Caco-2 (cell line): ENCODE measurements at regions not wholly inside any gene's neighbourhood (a gene's known extent, or its start where the extent isn't known, plus 50 kb on each side); places are given as distances from the start of the nearest gene placed in this dataset.

Experiments
- BruUV-seq: library from RNA; stranded (reverse); fragments of 400-500 nt; replicated peaks from 2 replicates; lab custom pipeline; 2021; lab: Mats Ljungman, UMichigan
- CTCF ChIA-PET: fragments of 300-600 bp; sonication (Branson Sonifier 250); formaldehyde crosslinking; loops from one replicate; lab custom pipeline; 2022; ENCODE audit warnings: antibody characterized with exemption; lab: Charles Lee
- POLR2A ChIA-PET: fragments of 300-600 bp; sonication (Branson Sonifier 250); formaldehyde crosslinking; loops from one replicate; lab custom pipeline; 2022; ENCODE audit warnings: antibody characterized with exemption; lab: Charles Lee
- DNase-seq, 2 experiments: peaks; one replicate each; pipeline versions ENCODE4 v3.0.0 to v3.0.0-alpha.2; 2020 to 2022
- H3K27me3 ChIP-seq: replicated peaks from 2 replicates; pipeline ENCODE4 v1.6.0; 2011; ENCODE audit warnings: low read length; ENCODE audit not compliant: control insufficient read depth, insufficient read depth
- H3K36me3 ChIP-seq: 2 replicates; pipeline ENCODE4 v1.5.1; 2011; ENCODE audit warnings: low read length; ENCODE audit not compliant: control insufficient read depth, insufficient read depth
- H3K4me1 ChIP-seq: fragments of 250-450 bp; sonication (Bioruptor Pico); 2 replicates; pipeline ENCODE4 v1.5.1; 2020; ENCODE audit warnings: mild to moderate bottlenecking
- H3K4me3 ChIP-seq: 2 replicates; pipeline ENCODE4 v1.5.1; 2011; ENCODE audit warnings: low read depth, mild to moderate bottlenecking, control low read depth, low read length
- H3K9me3 ChIP-seq: fragments of 250-450 bp; sonication (Bioruptor Pico); 2 replicates; pipeline ENCODE4 v1.5.1; 2020; ENCODE audit warnings: mild to moderate bottlenecking, moderate library complexity
- H3K27ac Mint-ChIP-seq: one replicate; pipeline ENCODE4 v1.8.0; 2022; ENCODE audit warnings: mixed read lengths; ENCODE audit not compliant: unreplicated experiment
- H3K27me3 Mint-ChIP-seq: one replicate; pipeline ENCODE4 v1.8.0; 2022; ENCODE audit warnings: mixed read lengths; ENCODE audit not compliant: insufficient read depth, unreplicated experiment
- H3K36me3 Mint-ChIP-seq: one replicate; pipeline ENCODE4 v1.8.0; 2022; ENCODE audit warnings: mild to moderate bottlenecking, mixed read lengths; ENCODE audit not compliant: insufficient read depth, unreplicated experiment
- H3K4me1 Mint-ChIP-seq: one replicate; pipeline ENCODE4 v1.8.0; 2022; ENCODE audit warnings: low read depth, mixed read lengths; ENCODE audit not compliant: unreplicated experiment
- H3K4me3 Mint-ChIP-seq: one replicate; pipeline ENCODE4 v1.8.0; 2022; ENCODE audit warnings: mild to moderate bottlenecking, moderate library complexity, mixed read lengths; ENCODE audit not compliant: unreplicated experiment
- H3K9me3 Mint-ChIP-seq: one replicate; pipeline ENCODE4 v1.8.0; 2022; ENCODE audit warnings: mixed read lengths; ENCODE audit not compliant: unreplicated experiment
- CTCF ChIP-seq, 2 experiments: fragments of 200-600 bp in 1 of 2; IDR thresholded peaks; 1 replicate in 1 of 2; 2 replicates in 1 of 2; pipeline versions ENCODE4 v1.5.1 to v1.8.0; 2011 to 2022; ENCODE audit warnings: antibody characterized with exemption in 1 of 2, control low read depth in 1 of 2, inconsistent platforms in 1 of 2, low read depth in 1 of 2, low read length in 1 of 2, mild to moderate bottlenecking in 1 of 2, moderate library complexity in 1 of 2; ENCODE audit not compliant: insufficient read depth in 1 of 2, severe bottlenecking in 1 of 2, unreplicated experiment in 1 of 2
- intact Hi-C: fragments of 100-400 bp; cut with micrococcal nuclease; formaldehyde crosslinking; loops from one replicate; pipeline ENCODE4 v1.10.0; 2022; ENCODE audit not compliant: unreplicated experiment

- intact Hi-C loops, result no loop called here
- Mint-ChIP-seq H3K9me3 (peaks cover 21% of the 10 kb centered on the region), H3K4me3 (no peak overlapping the region), H3K4me1 (peaks cover 24% of the 10 kb centered on the region), H3K36me3 (no peaks in the 10 kb centered on the region), H3K27ac (no peak overlapping the region), H3K27me3 (no peaks in the 10 kb centered on the region)
- H3K4me1 ChIP-seq, result peaks cover 7% of the 10 kb centered on the region
- no peaks in the 10 kb centered on the region for H3K9me3 ChIP-seq
- no peak overlapping the region for H3K4me3 ChIP-seq
- ChIA-PET POLR2A (no interaction called here), CTCF (no interaction called here)
- H3K27me3 ChIP-seq, result no peaks in the 10 kb centered on the region
- TF ChIP-seq CTCF (IDR thresholded peaks at IDR 0.05; ENCODE audit: insufficient read depth in 1 of 2, low read depth in 1 of 2, low read length in 1 of 2, severe bottlenecking in 1 of 2, unreplicated experiment in 1 of 2), result no peak
- BruUV-seq, result no TSS peak
- no peak for DNase-seq
- no peaks in the 10 kb centered on the region for H3K36me3 ChIP-seq
These were observed 869.8 kb upstream of the MAN1A1 start for GRCh38 chr6:120219339-120219738.

GRCh38 chr6:120214088-120214499, 864.5 kb upstream of the MAN1A1 start:
- Histone ChIP-seq H3K27me3 (no peaks in the 10 kb centered on the region), H3K9me3 (no peaks in the 10 kb centered on the region), H3K4me3 (no peak overlapping the region), H3K4me1 (peaks cover 36% of the 10 kb centered on the region), H3K36me3 (no peaks in the 10 kb centered on the region)
- no TSS peak for BruUV-seq
- H3K27me3 Mint-ChIP-seq, result no peaks in the 10 kb centered on the region
- TF ChIP-seq CTCF (IDR thresholded peaks at IDR 0.05; ENCODE audit: insufficient read depth in 1 of 2, low read depth in 1 of 2, low read length in 1 of 2, severe bottlenecking in 1 of 2, unreplicated experiment in 1 of 2), result no peak
- CTCF ChIA-PET, result no interaction called here
- DNase-seq, result no peak
- peaks cover 53% of the 10 kb centered on the region for H3K4me1 Mint-ChIP-seq
- intact Hi-C loops, result no loop called here
- no peaks in the 10 kb centered on the region for H3K36me3 Mint-ChIP-seq
- POLR2A ChIA-PET, result no interaction called here
- peak overlapping the region; percentile 32 for H3K4me3 Mint-ChIP-seq
- H3K27ac Mint-ChIP-seq, result no peak overlapping the region
- peaks cover 6% of the 10 kb centered on the region for H3K9me3 Mint-ChIP-seq

DNA sequence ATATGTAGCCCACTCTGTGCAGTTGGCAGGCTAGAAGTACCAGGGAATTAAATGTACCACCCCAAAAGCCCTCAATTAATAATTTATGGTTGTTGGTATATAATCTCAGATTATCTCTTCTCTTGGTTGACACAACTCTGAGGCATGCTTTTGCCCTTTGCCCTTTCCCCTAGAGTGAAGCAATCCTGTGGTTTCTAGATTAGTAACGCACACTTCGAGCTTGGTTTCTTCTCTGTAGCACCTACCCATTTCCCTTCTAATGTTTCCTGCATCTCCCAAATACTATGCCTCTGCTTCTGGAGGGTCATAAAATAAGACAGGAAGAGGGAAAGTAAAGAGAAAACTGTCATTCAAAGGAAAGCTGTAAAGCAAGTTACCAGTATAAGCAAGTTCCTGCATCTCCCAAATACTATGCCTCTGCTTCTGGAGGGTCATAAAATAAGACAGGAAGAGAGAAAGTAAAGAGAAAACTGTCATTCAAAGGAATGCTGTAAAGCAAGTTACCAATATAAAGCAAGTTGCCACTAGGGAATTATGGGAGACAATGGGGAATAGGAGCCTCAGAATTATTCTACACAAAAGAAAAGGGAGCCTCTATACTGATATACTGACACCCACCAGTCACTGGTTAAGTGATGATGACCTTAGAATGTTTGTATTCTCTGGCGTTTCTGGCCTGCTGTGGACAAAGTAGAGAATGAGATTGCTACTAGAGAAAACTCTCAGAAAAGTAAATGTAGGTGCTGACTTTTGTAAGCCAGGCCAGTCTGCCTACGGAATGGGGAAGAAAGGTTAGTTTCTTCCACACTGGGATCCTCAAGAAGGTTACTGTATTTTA, 862.6 kb upstream of the MAN1A1 start:
- Histone ChIP-seq H3K36me3 (no peaks in the 10 kb centered on the region), H3K9me3 (no peaks in the 10 kb centered on the region), H3K4me3 (no peak overlapping the region), H3K27me3 (no peaks in the 10 kb centered on the region), H3K4me1 (peaks cover 36% of the 10 kb centered on the region)
- POLR2A ChIA-PET, result no interaction called here
- Mint-ChIP-seq H3K9me3 (no peaks in the 10 kb centered on the region), H3K4me1 (peaks cover 46% of the 10 kb centered on the region), H3K36me3 (no peaks in the 10 kb centered on the region), H3K27me3 (no peaks in the 10 kb centered on the region), H3K4me3 (peak overlapping the region; percentile 67), H3K27ac (peak overlapping the region; percentile 67)
- intact Hi-C loops, result loop anchor here (2.0 kb wide), 1 partner anchor 119 kb away; no protein-coding TSS in a partner anchor
- DNase-seq, result peak; percentile 67 to 70
- TF ChIP-seq CTCF (IDR thresholded peaks at IDR 0.05; ENCODE audit: insufficient read depth in 1 of 2, low read depth in 1 of 2, low read length in 1 of 2, severe bottlenecking in 1 of 2, unreplicated experiment in 1 of 2), result no peak
- BruUV-seq, result no TSS peak
- CTCF ChIA-PET, result no interaction called here
